CD14-positive monocyte (primary cell): ENCODE measurements at regions not wholly inside any gene's neighbourhood (a gene's known extent, or its start where the extent isn't known, plus 50 kb on each side); places are given as distances from the start of the nearest gene placed in this dataset.

Source experiments
- DNase-seq, 3 donors: peaks; one replicate each; pipeline ENCODE4 v3.0.0-alpha.2; 2011 to 2022
- H2AFZ ChIP-seq: 2 replicates; pipeline ENCODE4 v1.6.0; 2012; ENCODE audit warnings: mild to moderate bottlenecking, low read depth, low read length, inconsistent platforms; ENCODE audit not compliant: insufficient read depth, poor library complexity, severe bottlenecking
- H3K27ac ChIP-seq, 2 donors: 1 replicate in 1 of 2; 2 replicates in 1 of 2; pipeline ENCODE4 v1.5.1; 2012 to 2013; ENCODE audit warnings: low read length in 2 of 2, control low read depth in 1 of 2, inconsistent platforms in 1 of 2, low read depth in 1 of 2, mild to moderate bottlenecking in 1 of 2
- H3K27me3 ChIP-seq, 2 donors: one replicate each; pipeline versions ENCODE4 v1.6.0 to v1.6.1; 2011 to 2013; ENCODE audit warnings: low read length in 2 of 2; ENCODE audit not compliant: control insufficient read depth in 2 of 2, insufficient read depth in 2 of 2
- H3K36me3 ChIP-seq, 2 donors: replicated peaks in 1 of 2; 1 replicate in 1 of 2; 2 replicates in 1 of 2; pipeline versions ENCODE4 v1.5.1 to v1.6.1; 2012 to 2013; ENCODE audit warnings: low read length in 2 of 2, control low read depth in 1 of 2, inconsistent platforms in 1 of 2, mild to moderate bottlenecking in 1 of 2; ENCODE audit not compliant: insufficient read depth in 2 of 2, control insufficient read depth in 1 of 2
- H3K4me1 ChIP-seq, 2 donors: 1 replicate in 1 of 2; 2 replicates in 1 of 2; pipeline versions ENCODE4 v1.5.1 to v1.6.1; 2012 to 2013; ENCODE audit warnings: low read length in 2 of 2, control low read depth in 1 of 2, inconsistent platforms in 1 of 2, mild to moderate bottlenecking in 1 of 2, moderate library complexity in 1 of 2; ENCODE audit not compliant: insufficient read depth in 2 of 2, control insufficient read depth in 1 of 2
- H3K4me2 ChIP-seq: replicated peaks from 2 replicates; pipeline ENCODE3; 2012; ENCODE audit warnings: low read length, moderate library complexity, mild to moderate bottlenecking; ENCODE audit not compliant: poor library complexity, severe bottlenecking; ENCODE audit errors: extremely low read depth
- H3K4me3 ChIP-seq, 3 experiments: fragments of 200-600 bp in 1 of 3; sonication (generic) in 1 of 3; replicated peaks in 1 of 3; 1 replicate in 2 of 3; 2 replicates in 1 of 3; pipeline ENCODE4 v1.5.1; 2011 to 2013; ENCODE audit warnings: low read length in 3 of 3, mild to moderate bottlenecking in 3 of 3, control low read depth in 2 of 3, low read depth in 2 of 3, inconsistent platforms in 1 of 3, moderate library complexity in 1 of 3
- H3K79me2 ChIP-seq: 2 replicates; pipeline ENCODE4 v1.6.0; 2012; ENCODE audit warnings: mild to moderate bottlenecking, control low read depth, inconsistent platforms, low read length, moderate library complexity; ENCODE audit not compliant: insufficient read depth
- H3K9ac ChIP-seq: 2 replicates; pipeline ENCODE4 v1.6.0; 2017; ENCODE audit warnings: low read length, mild to moderate bottlenecking; ENCODE audit not compliant: insufficient read depth, poor library complexity, severe bottlenecking
- H3K9me3 ChIP-seq, 2 donors: replicated peaks in 1 of 2; 1 replicate in 1 of 2; 2 replicates in 1 of 2; pipeline versions ENCODE4 v1.5.1 to v1.6.1; 2012 to 2013; ENCODE audit warnings: low read length in 2 of 2, control low read depth in 1 of 2; ENCODE audit not compliant: control insufficient read depth in 1 of 2, insufficient read depth in 1 of 2
- H4K20me1 ChIP-seq: 2 replicates; pipeline ENCODE4 v1.6.0; 2012; ENCODE audit warnings: mild to moderate bottlenecking, low read length, control low read depth, moderate library complexity; ENCODE audit not compliant: insufficient read depth
- H3K27ac Mint-ChIP-seq, 7 donors: one replicate each; pipeline ENCODE4 v1.8.0; 2020; ENCODE audit warnings: mild to moderate bottlenecking in 7 of 7, mixed read lengths in 7 of 7, moderate library complexity in 6 of 7, inconsistent platforms in 2 of 7
- H3K27me3 Mint-ChIP-seq, 3 donors: one replicate each; pipeline ENCODE4 v1.8.0; 2021 to 2022; ENCODE audit warnings: low read depth in 3 of 3, mild to moderate bottlenecking in 3 of 3, mixed read lengths in 3 of 3, moderate library complexity in 3 of 3, inconsistent platforms in 1 of 3
- H3K36me3 Mint-ChIP-seq, 2 donors: one replicate each; pipeline ENCODE4 v1.8.0; 2020; ENCODE audit warnings: mixed read lengths in 2 of 2, inconsistent platforms in 1 of 2, mild to moderate bottlenecking in 1 of 2
- H3K4me1 Mint-ChIP-seq: one replicate; pipeline ENCODE4 v1.8.0; 2020; ENCODE audit warnings: mild to moderate bottlenecking, mixed read lengths
- H3K4me3 Mint-ChIP-seq, 2 donors: one replicate each; pipeline ENCODE4 v1.8.0; 2020; ENCODE audit warnings: mild to moderate bottlenecking in 2 of 2, mixed read lengths in 2 of 2, moderate library complexity in 1 of 2
- H3K9me3 Mint-ChIP-seq, 7 donors: one replicate each; pipeline ENCODE4 v1.8.0; 2020 to 2022; ENCODE audit warnings: mixed read lengths in 7 of 7, mild to moderate bottlenecking in 6 of 7, moderate library complexity in 6 of 7, inconsistent platforms in 2 of 7
- CTCF ChIP-seq: fragments of 200-600 bp; IDR thresholded peaks from one replicate; pipeline ENCODE4 v1.8.0; 2022; ENCODE audit warnings: antibody characterized with exemption, mild to moderate bottlenecking
- WGBS: methylation state at CpG from one replicate; pipeline ENCODE4 v1.1.5; 2013; ENCODE audit warnings: missing lambda C conversion rate; ENCODE audit not compliant: insufficient coverage; 5-methylcytosine and 5-hydroxymethylcytosine counted together
- intact Hi-C, 2 donors: fragments of 100-400 bp; cut with micrococcal nuclease; formaldehyde crosslinking; loops; one replicate each; pipeline versions ENCODE4 v1.15.0 to v1.15.1; 2023

GRCh38 chr5:171666815-171667214 lies 118.8 kb upstream of the SMIM23 start:
- no peak for TF ChIP-seq CTCF
- intact Hi-C loops: no loop called here
- Histone ChIP-seq H3K4me2 (no peak overlapping the region), H3K36me3 (no peaks in the 10 kb centered on the region), H3K27ac (no peak overlapping the region), H3K9me3 (no peaks in the 10 kb centered on the region), H3K79me2 (no peaks in the 10 kb centered on the region), H3K4me1 (no peaks in the 10 kb centered on the region), H3K4me3 (no peak overlapping the region), H2AFZ (no peak overlapping the region), H3K9ac (no peak overlapping the region), H3K27me3 (no peaks in the 10 kb centered on the region), H4K20me1 (no peaks in the 10 kb centered on the region)
- no peaks in the 10 kb centered on the region for H3K4me1 Mint-ChIP-seq
- H3K4me3 Mint-ChIP-seq: no peak overlapping the region
- no peaks in the 10 kb centered on the region for H3K36me3 Mint-ChIP-seq
- peaks cover 0 to 4% (median 1%) of the 10 kb centered on the region in 3 donors for H3K27me3 Mint-ChIP-seq
- no peak overlapping the region for H3K27ac Mint-ChIP-seq
- H3K9me3 Mint-ChIP-seq: no peaks in the 10 kb centered on the region
- 95% methylated on average over 7 of the region's 10 CpGs for WGBS
- no peak for DNase-seq

DNA sequence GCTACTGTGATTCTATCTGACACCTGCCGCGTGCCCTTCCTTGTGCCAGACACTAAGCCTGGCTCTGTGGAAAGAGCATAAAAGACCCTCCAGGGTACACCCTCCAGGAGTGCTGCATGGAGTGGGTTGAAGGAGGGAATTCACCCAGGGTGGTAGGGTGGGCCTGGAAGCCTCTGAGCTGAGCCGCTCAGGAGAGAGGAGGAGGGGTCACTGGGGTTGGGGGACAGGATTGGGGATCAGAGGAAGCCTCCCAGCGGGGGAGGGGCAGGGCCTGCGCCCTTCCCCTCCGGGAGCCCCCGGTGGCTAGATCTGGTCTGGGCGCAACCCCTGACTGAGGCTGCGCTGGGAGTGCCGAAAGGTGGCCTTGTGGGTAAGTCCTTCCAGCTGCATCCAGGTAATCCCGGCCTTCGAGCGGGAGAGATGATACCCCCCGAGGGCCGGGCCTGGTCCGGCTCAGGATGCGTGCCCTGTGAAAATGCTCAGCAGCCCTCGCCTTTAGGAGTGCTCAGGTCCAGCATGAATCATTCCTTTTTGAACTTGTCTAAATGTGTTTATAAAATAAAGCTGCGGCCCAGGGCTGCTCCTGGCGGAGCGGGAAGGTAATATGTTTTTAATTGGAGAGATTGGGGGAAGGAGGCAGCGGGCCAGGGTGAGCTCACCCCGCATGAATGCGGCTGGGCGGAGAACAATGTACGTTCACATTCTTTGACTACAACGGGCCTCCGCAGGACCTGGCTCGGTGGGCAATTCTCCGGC lies 118.1 kb upstream of the SMIM23 start:
- Histone ChIP-seq H3K27ac (no peak overlapping the region), H3K36me3 (no peaks in the 10 kb centered on the region), H3K4me3 (no peak overlapping the region), H3K4me2 (no peak overlapping the region), H4K20me1 (no peaks in the 10 kb centered on the region), H3K27me3 (no peaks in the 10 kb centered on the region), H2AFZ (no peak overlapping the region), H3K4me1 (no peaks in the 10 kb centered on the region), H3K9ac (no peak overlapping the region), H3K9me3 (no peaks in the 10 kb centered on the region), H3K79me2 (no peaks in the 10 kb centered on the region)
- no peak for TF ChIP-seq CTCF
- intact Hi-C loops: no loop called here
- DNase-seq: no peak
- Mint-ChIP-seq H3K4me1 (no peaks in the 10 kb centered on the region), H3K27ac (no peak overlapping the region), H3K9me3 (no peaks in the 10 kb centered on the region), H3K36me3 (no peaks in the 10 kb centered on the region), H3K4me3 (no peak overlapping the region), H3K27me3 (peaks cover 0 to 2% (median 1%) of the 10 kb centered on the region in 3 donors)
- 95% methylated on average over 29 of the region's 30 CpGs for WGBS
